GM18507 (cell line): ENCODE measurements at regions not wholly inside any gene's neighbourhood (a gene's known extent, or its start where the extent isn't known, plus 50 kb on each side); places are given as distances from the start of the nearest gene placed in this dataset.
"Not testable (repeated sequence)": the region's sequence is repeated elsewhere in the genome, so short reads cannot be mapped to it uniquely, and the experiment has no call there.

Source experiments
- DNase-seq: peaks from one replicate; pipeline ENCODE4 v3.0.0; 2011; ENCODE audit warnings: low read depth; ENCODE audit not compliant: insufficient read length; ENCODE audit errors: extremely low spot score
- FAIRE-seq: peaks from 2 replicates; lab custom pipeline; 2011; peaks lifted over from hg19 to GRCh38; lab: Jason Lieb, UNC

GRCh38 chr18:78505851-78506461 is 473.7 kb upstream of the SALL3 start:
- no peak for DNase-seq
- FAIRE-seq: no peak

- FAIRE-seq (no peak), DNase-seq (no peak)
Measured at GRCh38 chr18:78507217-78507616, 472.4 kb upstream of the SALL3 start.

GRCh38 chr18:78508228-78508824 is 471.3 kb upstream of the SALL3 start:
- not testable (repeated sequence) for DNase-seq, FAIRE-seq

- no peak for FAIRE-seq
- DNase-seq: no peak
Measured at GRCh38 chr18:78510091-78510490, 469.5 kb upstream of the SALL3 start.

- DNase-seq (no peak), FAIRE-seq (no peak)
Measured at GRCh38 chr18:78510636-78511035, 469.0 kb upstream of the SALL3 start.

GRCh38 chr18:78511666-78512601 is 467.7 kb upstream of the SALL3 start:
- no peak for FAIRE-seq
- DNase-seq: no peak

- FAIRE-seq (no peak), DNase-seq (no peak)
Measured at GRCh38 chr18:78514910-78515670, 464.5 kb upstream of the SALL3 start.

GRCh38 chr18:78517328-78517727 is 462.3 kb upstream of the SALL3 start:
- DNase-seq: no peak
- no peak for FAIRE-seq

- no peak for FAIRE-seq
Measured at GRCh38 chr18:78517973-78518372, 461.6 kb upstream of the SALL3 start.

GRCh38 chr18:78518805-78519204 is 460.8 kb upstream of the SALL3 start:
- DNase-seq (no peak), FAIRE-seq (no peak)

More at GRCh38 chr18:78517973-78518372, 461.6 kb upstream of the SALL3 start:
- DNase-seq: no peak

- DNase-seq (no peak), FAIRE-seq (no peak)
Measured at GRCh38 chr18:78519394-78520062, 460.1 kb upstream of the SALL3 start.

GRCh38 chr18:78521136-78521535 is 458.5 kb upstream of the SALL3 start:
- DNase-seq (no peak), FAIRE-seq (no peak)

- DNase-seq (no peak), FAIRE-seq (no peak)
Measured at GRCh38 chr18:78521744-78522143, 457.9 kb upstream of the SALL3 start.

GRCh38 chr18:78522507-78522906 is 457.1 kb upstream of the SALL3 start:
- DNase-seq: no peak
- FAIRE-seq: no peak

GRCh38 chr18:78523850-78524249 is 455.8 kb upstream of the SALL3 start:
- no peak for FAIRE-seq

GRCh38 chr18:78525366-78526111 is 454.1 kb upstream of the SALL3 start:
- FAIRE-seq (no peak), DNase-seq (no peak)

More at GRCh38 chr18:78523850-78524249, 455.8 kb upstream of the SALL3 start:
- DNase-seq: no peak

GRCh38 chr18:78526275-78526674 is 453.3 kb upstream of the SALL3 start:
- FAIRE-seq: no peak
- DNase-seq: no peak

- no peak for DNase-seq
- no peak for FAIRE-seq
Measured at GRCh38 chr18:78526923-78527711, 452.5 kb upstream of the SALL3 start.
